ENCODE measurements at regions not wholly inside any gene's neighbourhood (a gene's known extent, or its start where the extent isn't known, plus 50 kb on each side); places are given as distances from the start of the nearest gene placed in this dataset.
"Not testable (repeated sequence)": the region's sequence is repeated elsewhere in the genome, so short reads cannot be mapped to it uniquely, and the experiment has no call there.

GRCh38 chr2:38483776-38484501, 106.9 kb upstream of the ATL2 start:
- no peak for DNase-seq (ENCODE audit: low spot score)

GRCh38 chr2:38482710-38483109, 105.6 kb upstream of the ATL2 start:
- not testable (repeated sequence) for DNase-seq (ENCODE audit: low spot score)

GRCh38 chr2:38480617-38481016, 103.5 kb upstream of the ATL2 start:
- DNase-seq (ENCODE audit: low spot score): no peak

GRCh38 chr2:38477006-38477405, 99.9 kb upstream of the ATL2 start:
- no peak for DNase-seq (ENCODE audit: low spot score)

- DNase-seq (ENCODE audit: low spot score): no peak
Observed at GRCh38 chr2:38475567-38475881, 98.5 kb upstream of the ATL2 start.

- DNase-seq (ENCODE audit: low spot score): no peak
Observed at GRCh38 chr2:38474715-38475566, 97.9 kb upstream of the ATL2 start.

- DNase-seq (ENCODE audit: low spot score): no peak
Observed at GRCh38 chr2:38474021-38474456, 97.0 kb upstream of the ATL2 start.

- no peak for DNase-seq (ENCODE audit: low spot score)
Observed at GRCh38 chr2:38473333-38474005, 96.4 kb upstream of the ATL2 start.

GRCh38 chr2:38470115-38470514, 93.0 kb upstream of the ATL2 start:
- DNase-seq (ENCODE audit: low spot score): no peak

GRCh38 chr2:38467768-38468455, 90.8 kb upstream of the ATL2 start:
- DNase-seq (ENCODE audit: low spot score): no peak

- no peak for DNase-seq (ENCODE audit: low spot score)
Observed at GRCh38 chr2:38466876-38467767, 90.0 kb upstream of the ATL2 start.

GRCh38 chr2:38466409-38466808, 89.3 kb upstream of the ATL2 start:
- DNase-seq (ENCODE audit: low spot score): no peak

GRCh38 chr2:38465789-38466127, 88.7 kb upstream of the ATL2 start:
- DNase-seq (ENCODE audit: low spot score): peak; percentile 19

- no peak for DNase-seq (ENCODE audit: low spot score)
Observed at GRCh38 chr2:38464971-38465788, 88.1 kb upstream of the ATL2 start.

- no peak for DNase-seq (ENCODE audit: low spot score)
Observed at GRCh38 chr2:38463752-38464151, 86.7 kb upstream of the ATL2 start.

- DNase-seq (ENCODE audit: low spot score): peak; percentile 80
Observed at GRCh38 chr2:38462121-38462661, 85.1 kb upstream of the ATL2 start.

GRCh38 chr2:38461470-38461869, 84.4 kb upstream of the ATL2 start:
- DNase-seq (ENCODE audit: low spot score): no peak

GRCh38 chr2:38460313-38460712, 83.2 kb upstream of the ATL2 start:
- no peak for DNase-seq (ENCODE audit: low spot score)

- no peak for DNase-seq (ENCODE audit: low spot score)
Observed at GRCh38 chr2:38454081-38454480, 77.0 kb upstream of the ATL2 start.

- not testable (repeated sequence) for DNase-seq (ENCODE audit: low spot score)
Observed at GRCh38 chr2:38451778-38452177, 74.7 kb upstream of the ATL2 start.

Data from hepatic stellate cell (primary cell).